GM20431 (cell line): ENCODE measurements at regions not wholly inside any gene's neighbourhood (a gene's known extent, or its start where the extent isn't known, plus 50 kb on each side); places are given as distances from the start of the nearest gene placed in this dataset.

Experiments used
- in situ Hi-C: fragments of 300-500 bp; cut with MseI, MboI; formaldehyde crosslinking; loops from one replicate; pipeline ENCODE4 v1.15.0; 2020; ENCODE audit warnings: low sequenced_read_pairs; ENCODE audit not compliant: unreplicated experiment

DNA sequence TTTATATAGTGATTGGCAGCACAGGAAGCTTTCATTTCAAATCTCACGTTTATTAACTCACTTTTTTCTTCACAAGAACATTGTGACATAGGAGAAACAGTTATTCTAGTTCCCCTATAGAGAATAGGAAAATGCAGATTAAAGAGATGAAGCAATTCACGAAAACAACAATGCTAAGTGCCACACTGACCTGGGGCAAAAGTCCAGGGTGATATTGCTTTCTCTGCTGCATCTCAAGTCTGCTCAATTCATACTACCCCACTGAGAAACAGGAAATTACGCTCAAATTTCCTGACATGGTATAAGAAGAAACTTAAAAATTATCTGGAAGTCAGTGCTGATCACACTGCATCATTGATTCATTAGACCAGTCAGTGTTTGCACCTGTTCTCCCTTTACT, 66.7 kb upstream of the SEMA6D start:
- in situ Hi-C loops, result no loop called here

DNA sequence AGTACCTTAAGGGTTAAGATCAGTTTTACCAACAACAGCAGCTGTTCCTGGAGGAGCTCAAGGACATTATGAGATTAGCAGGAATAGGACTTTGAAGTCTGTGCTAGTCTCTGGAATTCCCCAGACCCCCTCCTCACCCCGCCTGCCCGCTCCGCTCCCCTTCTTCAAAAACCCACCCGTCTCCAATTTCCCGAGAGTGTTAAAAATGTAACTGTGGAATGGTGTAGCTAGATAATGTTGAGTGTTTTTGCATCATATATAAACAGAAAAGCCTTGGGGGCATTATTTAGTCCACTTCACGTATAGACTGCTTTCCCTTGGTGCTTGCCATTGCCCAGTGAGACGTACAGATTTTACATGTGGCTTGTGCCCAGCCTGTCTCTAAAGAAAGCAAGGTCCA, 65.0 kb upstream of the SEMA6D start:
- in situ Hi-C loops, result no loop called here

DNA sequence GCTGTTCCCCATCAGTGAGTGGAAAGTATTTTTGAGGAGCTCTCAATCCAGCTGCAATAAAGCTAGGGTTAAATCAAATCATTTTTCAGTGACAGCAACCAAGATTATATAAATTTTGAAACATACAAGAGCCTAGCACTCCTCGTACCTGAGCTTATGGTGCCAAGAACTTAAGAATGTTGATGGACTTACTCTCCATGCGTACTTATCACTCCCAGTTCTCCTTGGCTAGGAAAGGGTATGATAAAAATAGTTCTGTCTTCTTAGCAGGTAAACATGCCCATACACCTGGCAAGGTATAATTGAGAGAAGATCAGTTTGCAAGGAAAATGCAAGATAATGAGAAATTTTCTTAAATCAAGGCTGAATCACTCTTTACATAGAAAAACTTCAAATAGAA, 64.5 kb upstream of the SEMA6D start:
- in situ Hi-C loops, result no loop called here

DNA sequence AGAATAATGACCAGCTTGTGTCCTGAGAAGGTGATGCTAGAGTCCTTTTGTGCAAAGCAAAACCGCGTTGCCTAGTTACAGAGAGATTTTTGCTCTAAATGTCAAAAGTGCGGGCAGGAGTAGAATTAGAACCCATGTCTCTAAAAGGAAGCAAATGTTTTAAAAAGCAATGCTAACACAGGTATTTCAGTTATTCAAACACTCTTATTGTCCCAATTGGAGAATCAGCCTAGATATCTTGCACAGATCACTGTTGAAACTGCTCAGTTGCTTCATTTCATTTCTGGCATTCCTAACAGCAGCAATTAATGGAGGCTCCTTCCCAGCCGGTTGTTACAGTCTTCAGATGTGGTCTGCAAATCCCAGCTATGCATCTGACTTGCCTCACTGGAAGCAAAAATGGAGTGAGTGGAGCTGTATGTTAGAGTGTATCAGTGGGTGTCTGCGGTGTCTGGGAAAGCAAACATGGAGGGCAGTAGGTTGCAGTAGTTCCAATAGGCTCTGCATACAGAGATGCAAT, 55.6 kb upstream of the SEMA6D start:
- in situ Hi-C loops, result no loop called here

DNA sequence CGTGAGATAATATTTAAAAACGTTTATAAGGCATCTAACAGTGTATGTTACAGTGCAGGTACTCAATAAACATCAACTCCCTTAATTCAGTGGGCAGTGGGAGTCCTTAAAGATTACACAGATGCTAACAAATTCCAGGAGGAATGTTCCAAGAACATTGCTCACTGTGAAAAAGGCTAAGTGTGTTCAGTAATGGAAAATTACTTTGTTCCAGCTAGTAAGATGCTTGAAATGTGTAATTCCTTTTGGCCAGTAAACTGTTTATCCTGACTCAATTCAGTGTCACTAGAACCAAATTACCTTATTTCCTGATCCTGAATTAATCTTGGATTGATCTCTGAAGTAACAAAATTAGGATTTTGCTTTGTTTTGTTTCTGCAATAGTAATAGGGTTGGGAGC, 54.2 kb upstream of the SEMA6D start:
- in situ Hi-C loops, result no loop called here
